K562 (cell line): ENCODE measurements at regions not wholly inside any gene's neighbourhood (a gene's known extent, or its start where the extent isn't known, plus 50 kb on each side); places are given as distances from the start of the nearest gene placed in this dataset.

ENCODE experiments used
- ATAC-seq: fragments of 200-7000 bp; cut with Tn5 transposase; 3 replicates; pipeline ENCODE4 v1.9.1; 2020; ENCODE audit warnings: moderate library complexity
- BruUV-seq: library from RNA; stranded (reverse); fragments of 400-500 nt; replicated peaks from 2 replicates; lab custom pipeline; 2021; lab: Mats Ljungman, UMichigan
- CTCF ChIA-PET: fragments of 300-600 bp; formaldehyde crosslinking; extraction: SDS; loops from one replicate; lab custom pipeline; 2021; ENCODE audit warnings: low intra/inter-chr PET ratio; lab: Yijun Ruan, JAX
- POLR2A ChIA-PET: fragments of 300-600, 350-650 bp; sonication (Branson Sonifier 250); formaldehyde crosslinking; extraction: SDS; loops from one replicate; lab custom pipeline; 2021; ENCODE audit warnings: antibody characterized with exemption, inconsistent platforms; lab: Yijun Ruan, JAX
- DNase-seq, 4 experiments: peaks; one replicate each; pipeline versions ENCODE4 v3.0.0 to v3.0.0-alpha.2; 2011 to 2018; ENCODE audit warnings: low spot score in 3 of 4, mixed read lengths in 3 of 4; ENCODE audit errors: extremely low read depth in 1 of 4
- FAIRE-seq: peaks from 2 replicates; lab custom pipeline; 2011; peaks lifted over from hg19 to GRCh38; lab: Jason Lieb, UNC
- H2AFZ ChIP-seq: 2 replicates; pipeline ENCODE4 v1.6.0; 2011; ENCODE audit warnings: low read depth, low read length, control low read depth, inconsistent platforms
- H3K27ac ChIP-seq: fragments of 200-600 bp; 3 replicates; pipeline ENCODE4 v1.8.0; 2011; ENCODE audit warnings: low read depth, mild to moderate bottlenecking, control low read depth, inconsistent platforms, low read length, moderate library complexity, mixed read lengths; ENCODE audit errors: extremely low read depth
- H3K27me3 ChIP-seq, 2 experiments: fragments of 300-600 bp in 1 of 2; 2 replicates in 1 of 2; 3 replicates in 1 of 2; pipeline versions ENCODE4 v1.6.0 to v1.8.0; 2011; ENCODE audit warnings: inconsistent platforms in 2 of 2, low read length in 2 of 2, mild to moderate bottlenecking in 1 of 2, mixed read lengths in 1 of 2, moderate library complexity in 1 of 2; ENCODE audit not compliant: control insufficient read depth in 2 of 2, insufficient read depth in 2 of 2
- H3K36me3 ChIP-seq: fragments of 300-600 bp; 3 replicates; pipeline ENCODE4 v1.8.0; 2011; ENCODE audit warnings: mild to moderate bottlenecking, low read length, inconsistent platforms; ENCODE audit not compliant: control insufficient read depth, insufficient read depth
- H3K4me1 ChIP-seq, 2 experiments: fragments of 200-600 bp in 1 of 2; replicated peaks in 1 of 2; 2 replicates in 1 of 2; 3 replicates in 1 of 2; pipeline versions ENCODE4 v1.5.1 to v1.8.0; 2011; ENCODE audit warnings: inconsistent platforms in 2 of 2, low read length in 2 of 2, mild to moderate bottlenecking in 1 of 2, mixed read lengths in 1 of 2, moderate library complexity in 1 of 2; ENCODE audit not compliant: control insufficient read depth in 2 of 2, insufficient read depth in 2 of 2
- H3K4me2 ChIP-seq: 2 replicates; pipeline ENCODE4 v1.6.1; 2011; ENCODE audit warnings: low read length, control low read depth, inconsistent platforms, mixed read lengths; ENCODE audit not compliant: insufficient read depth
- H3K4me3 ChIP-seq: fragments of 200-600 bp; sonication (generic), shearing (Covaris generic); 2 replicates; pipeline ENCODE4 v1.5.1; 2016; ENCODE audit warnings: control low read depth, inconsistent platforms
- H3K79me2 ChIP-seq: fragments of 200-600 bp; 3 replicates; pipeline ENCODE4 v1.8.0; 2011; ENCODE audit warnings: low read length, inconsistent platforms; ENCODE audit not compliant: control insufficient read depth, insufficient read depth
- H3K9ac ChIP-seq, 2 experiments: 2 replicates each; pipeline versions ENCODE4 v1.6.0 to v1.6.1; 2011; ENCODE audit warnings: low read depth in 2 of 2, low read length in 2 of 2, control low read depth in 1 of 2, inconsistent platforms in 1 of 2, mild to moderate bottlenecking in 1 of 2, mixed read lengths in 1 of 2; ENCODE audit not compliant: insufficient read depth in 1 of 2
- H3K9me1 ChIP-seq: one replicate; pipeline ENCODE4 v1.6.0; 2011; ENCODE audit warnings: inconsistent platforms, mild to moderate bottlenecking, low read length, moderate library complexity; ENCODE audit not compliant: control insufficient read depth, insufficient read depth
- H3K9me3 ChIP-seq: replicated peaks from 2 replicates; pipeline ENCODE4 v1.5.1; 2011; ENCODE audit warnings: low read depth, low read length, inconsistent platforms; ENCODE audit not compliant: control insufficient read depth, insufficient read depth
- H4K20me1 ChIP-seq: replicated peaks from 2 replicates; pipeline ENCODE4 v1.6.1; 2011; ENCODE audit warnings: low read length, inconsistent platforms, mixed read lengths; ENCODE audit not compliant: control insufficient read depth, insufficient read depth
- IFI16 ChIP-seq: fragments of 250-450 bp; sonication (Bioruptor Pico); IDR thresholded peaks from 2 replicates; pipeline ENCODE4 v2.1.2; 2022; ENCODE audit warnings: mild to moderate bottlenecking, inconsistent platforms
- IRF1 ChIP-seq: sonication (generic); formaldehyde crosslinking; IDR thresholded peaks from 2 replicates; pipeline ENCODE4 v1.8.0; 2022; ENCODE audit warnings: missing genetic modification reagents, mild to moderate bottlenecking, borderline replicate concordance
- JUN ChIP-seq, 2 experiments: sonication (generic) in 1 of 2; formaldehyde crosslinking in 1 of 2; IDR thresholded peaks; 2 replicates each; pipeline versions ENCODE4 v1.6.1 to v1.8.0; 2012 to 2022; ENCODE audit warnings: borderline replicate concordance in 2 of 2, mild to moderate bottlenecking in 2 of 2, improper control_type of control experiment in 1 of 2, low read depth in 1 of 2, low read length in 1 of 2, missing genetic modification reagents in 1 of 2
- KDM2B ChIP-seq: fragments of 250-450 bp; sonication (Bioruptor Pico); IDR thresholded peaks from 2 replicates; pipeline ENCODE4 v1.8.0; 2021; ENCODE audit warnings: mild to moderate bottlenecking, moderate library complexity
- NCOA6 ChIP-seq: fragments of 450-650 bp; IDR thresholded peaks from 2 replicates; pipeline ENCODE4 v1.6.1; 2017; ENCODE audit warnings: mild to moderate bottlenecking
- POLR2B ChIP-seq: fragments of 450-650 bp; IDR thresholded peaks from 2 replicates; pipeline ENCODE4 v1.6.1; 2018; ENCODE audit warnings: low read depth; ENCODE audit not compliant: partially characterized antibody
- TCF3 ChIP-seq: sonication (generic); formaldehyde crosslinking; IDR thresholded peaks from 2 replicates; pipeline ENCODE4 v1.4.0; 2020; ENCODE audit warnings: mild to moderate bottlenecking, missing genetic modification reagents
- ZBTB26 ChIP-seq: fragments of 450-650 bp; formaldehyde crosslinking; IDR thresholded peaks from 2 replicates; pipeline ENCODE4 v1.4.0; 2022; ENCODE audit warnings: missing genetic modification characterization
- ZFP36 ChIP-seq: fragments of 150-350 bp; IDR thresholded peaks from 2 replicates; pipeline ENCODE4 v1.6.1; 2018; ENCODE audit warnings: low read length, low read depth; ENCODE audit not compliant: partially characterized antibody
- WGBS: fragments of 100-300 bp; shearing (Covaris generic); methylation state at CpG from one replicate; pipeline ENCODE4 v1.1.6; 2016; ENCODE audit warnings: low coverage, mixed read lengths; ENCODE audit not compliant: insufficient coverage; ENCODE audit errors: missing lambda C conversion rate; 5-methylcytosine and 5-hydroxymethylcytosine counted together
- in situ Hi-C: fragments of 300-500 bp; cut with MboI; formaldehyde crosslinking; loops from 4 replicates; pipeline ENCODE4 v1.15.0; 2018; ENCODE audit warnings: inconsistent platforms, mixed read lengths
- intact Hi-C: fragments of 100-400 bp; cut with micrococcal nuclease; formaldehyde crosslinking; loops from 2 replicates; pipeline ENCODE4 v1.14.2; 2022

GRCh38 chr7:19376538-19376937, 231.3 kb upstream of the FERD3L start:
- Histone ChIP-seq H3K36me3 (no peaks in the 10 kb centered on the region), H2AFZ (no peak overlapping the region), H3K9ac (no peak overlapping the region), H4K20me1 (no peaks in the 10 kb centered on the region), H3K4me2 (no peak overlapping the region), H3K9me3 (peaks cover 2% of the 10 kb centered on the region; the same call in 1 of the 2 replicates), H3K4me1 (no peaks in the 10 kb centered on the region), H3K27ac (no peak overlapping the region), H3K9me1 (no peaks in the 10 kb centered on the region), H3K79me2 (no peaks in the 10 kb centered on the region), H3K4me3 (no peak overlapping the region), H3K27me3 (no peaks in the 10 kb centered on the region)
- FAIRE-seq: no peak
- BruUV-seq: no TSS peak
- ChIA-PET POLR2A (no interaction called here), CTCF (no interaction called here)
- no peak for TF ChIP-seq ZBTB26 (CRISPR knock-in tag)
- TF ChIP-seq ZFP36: no peak
- no peak for TF ChIP-seq POLR2B
- no peak for TF ChIP-seq TCF3
- no peak for TF ChIP-seq NCOA6
- 0% methylated on average over 3 of the region's 3 CpGs for WGBS
- intact Hi-C loops (no loop called here), in situ Hi-C loops (no loop called here)
- ATAC-seq: no peak
- peak in 1 of 4 experiments; percentile 4 for DNase-seq

- no peaks in the 10 kb centered on the region for H4K20me1 ChIP-seq
- no peaks in the 10 kb centered on the region for H3K36me3 ChIP-seq
- WGBS: 0% methylated on average over 1 of the region's 1 CpG
- ChIA-PET CTCF (no interaction called here), POLR2A (no interaction called here)
- no peaks in the 10 kb centered on the region for H3K27me3 ChIP-seq
- H3K79me2 ChIP-seq: no peaks in the 10 kb centered on the region
- BruUV-seq: no TSS peak
- H2AFZ ChIP-seq: no peak overlapping the region
- no peak for TF ChIP-seq JUN (IDR thresholded peaks at IDR 0.05; ENCODE audit: borderline replicate concordance, low read depth, low read length)
- no peak for TF ChIP-seq JUN (CRISPR knock-in tag; IDR thresholded peaks at IDR 0.05; ENCODE audit: borderline replicate concordance)
- TF ChIP-seq IFI16 (CRISPR knock-in tag): no peak
- no peak for TF ChIP-seq KDM2B (CRISPR knock-in tag)
- no peak for TF ChIP-seq IRF1 (CRISPR knock-in tag)
- peaks cover 2% of the 10 kb centered on the region; the same call in 1 of the 2 replicates for H3K9me3 ChIP-seq
- H3K4me1 ChIP-seq: no peaks in the 10 kb centered on the region
- H3K4me3 ChIP-seq: no peak overlapping the region
- H3K9me1 ChIP-seq: no peaks in the 10 kb centered on the region
- no peak overlapping the region for H3K27ac ChIP-seq
- in situ Hi-C loops: no loop called here
- no peak overlapping the region for H3K4me2 ChIP-seq
- intact Hi-C loops: no loop called here
- H3K9ac ChIP-seq: no peak overlapping the region
- no peak for ATAC-seq
- no peak for FAIRE-seq
- DNase-seq: no peak
These were observed 230.8 kb upstream of the FERD3L start for GRCh38 chr7:19375976-19376375.
